ENCODE measurements at regions not wholly inside any gene's neighbourhood (a gene's known extent, or its start where the extent isn't known, plus 50 kb on each side); places are given as distances from the start of the nearest gene placed in this dataset.

DNA sequence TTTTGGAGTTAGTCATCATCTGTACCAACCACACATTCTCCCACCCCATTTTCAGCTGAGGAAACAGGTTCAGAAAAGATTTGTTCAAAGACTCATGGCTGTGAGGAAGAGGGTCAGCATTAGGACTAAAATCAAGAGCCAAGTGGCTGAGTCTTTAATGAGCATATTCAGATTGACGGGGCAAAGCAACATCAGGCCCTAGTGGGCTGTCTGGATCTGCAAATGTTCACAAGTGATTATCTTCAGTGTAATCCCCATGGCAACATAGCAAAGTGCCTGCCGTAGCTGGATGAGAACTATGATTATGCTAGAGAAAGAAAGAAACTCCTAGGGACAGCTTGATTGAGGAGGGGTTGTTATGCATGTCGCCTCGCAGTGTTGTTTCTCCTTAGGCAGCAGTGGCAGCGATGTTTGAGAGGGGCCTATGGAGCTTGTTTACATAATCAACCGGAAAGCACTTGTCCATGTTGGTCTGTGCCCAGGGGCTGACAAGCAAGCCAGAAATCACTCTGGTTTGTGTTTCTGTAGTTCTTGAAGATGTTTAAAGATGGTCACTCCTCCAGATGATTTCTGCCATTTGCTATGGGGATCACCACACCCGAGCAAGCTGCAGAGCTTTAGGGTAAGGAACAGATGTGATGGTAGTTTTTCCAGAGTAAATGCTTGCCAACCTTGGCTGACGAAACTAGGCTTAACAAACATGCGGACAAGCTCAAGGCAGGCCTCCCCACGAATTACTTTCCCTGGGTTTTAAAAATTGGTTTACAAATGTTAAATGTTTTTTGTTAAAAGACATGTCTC is 124.3 kb upstream of the MLIP start:
- Histone ChIP-seq H3K9me3 (ENCODE audit: insufficient read depth, low read length, severe bottlenecking) (no peaks in the 10 kb centered on the region), H3K36me3 (ENCODE audit: insufficient read depth, low read length) (no peaks in the 10 kb centered on the region), H4K20me1 (ENCODE audit: insufficient read depth, low read length) (no peaks in the 10 kb centered on the region), H3K27ac (ENCODE audit: low read length) (no peak overlapping the region), H2AFZ (ENCODE audit: low read depth, low read length) (no peak overlapping the region), H3K4me2 (ENCODE audit: insufficient read depth, low read length) (no peak overlapping the region), H3K4me1 (ENCODE audit: insufficient read depth, low read length) (no peaks in the 10 kb centered on the region), H3K27me3 (ENCODE audit: insufficient read depth, low read length, poor library complexity) (peaks cover 2% of the 10 kb centered on the region), H3K9ac (ENCODE audit: low read depth, low read length) (no peak overlapping the region), H3K79me2 (ENCODE audit: insufficient read depth, low read length) (no peaks in the 10 kb centered on the region), H3K4me3 (ENCODE audit: low read depth in 1 of 2, low read length in 2 of 2) (no peak overlapping the region)
- no peak for TF ChIP-seq EZH2 (IDR thresholded peaks at IDR 0.05; ENCODE audit: borderline replicate concordance, low read depth, low read length, severe bottlenecking)
- ATAC-seq (ENCODE audit: insufficient read depth, low read depth), result no peak
- no peak for DNase-seq

- no peak overlapping the region for H3K4me2 ChIP-seq (ENCODE audit: insufficient read depth, low read length)
- no peak overlapping the region for H3K4me3 ChIP-seq (ENCODE audit: low read depth in 1 of 2, low read length in 2 of 2)
- no peaks in the 10 kb centered on the region for H3K4me1 ChIP-seq (ENCODE audit: insufficient read depth, low read length)
- DNase-seq (no peak), ATAC-seq (ENCODE audit: insufficient read depth, low read depth) (no peak)
- H2AFZ ChIP-seq (ENCODE audit: low read depth, low read length), result no peak overlapping the region
- H3K9ac ChIP-seq (ENCODE audit: low read depth, low read length), result no peak overlapping the region
- H3K27me3 ChIP-seq (ENCODE audit: insufficient read depth, low read length, poor library complexity), result peaks cover 2% of the 10 kb centered on the region
- H3K9me3 ChIP-seq (ENCODE audit: insufficient read depth, low read length, severe bottlenecking), result no peaks in the 10 kb centered on the region
- no peaks in the 10 kb centered on the region for H3K79me2 ChIP-seq (ENCODE audit: insufficient read depth, low read length)
- H3K36me3 ChIP-seq (ENCODE audit: insufficient read depth, low read length), result no peaks in the 10 kb centered on the region
- no peak overlapping the region for H3K27ac ChIP-seq (ENCODE audit: low read length)
- TF ChIP-seq EZH2 (IDR thresholded peaks at IDR 0.05; ENCODE audit: borderline replicate concordance, low read depth, low read length, severe bottlenecking) (no peak), CTCF (IDR thresholded peaks at IDR 0.05; ENCODE audit: borderline replicate concordance, extremely low read depth, low read length, poor library complexity, severe bottlenecking) (no peak)
- no peaks in the 10 kb centered on the region for H4K20me1 ChIP-seq (ENCODE audit: insufficient read depth, low read length)
Measured at GRCh38 chr6:53987522-53987888, 123.7 kb upstream of the MLIP start.

DNA sequence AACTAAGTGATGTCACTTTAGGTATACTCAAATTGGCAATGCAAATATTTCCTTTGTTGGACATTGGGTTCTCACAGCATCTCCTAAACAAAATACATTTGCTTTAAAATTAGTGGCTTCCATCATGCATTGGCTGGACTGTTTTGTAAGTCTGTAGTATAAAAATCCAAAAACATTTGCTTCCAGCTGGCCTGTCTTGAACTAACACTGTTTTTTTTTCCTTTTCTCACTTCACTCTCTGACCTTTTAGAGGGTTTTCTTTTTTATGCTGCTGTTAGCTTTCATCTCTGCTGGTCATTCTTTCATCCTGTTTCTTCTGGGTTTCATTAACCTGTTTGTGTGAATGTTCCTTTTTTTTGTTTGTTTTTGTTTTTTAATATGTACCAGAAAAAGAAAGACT is 121.7 kb upstream of the MLIP start:
- no peak overlapping the region for H2AFZ ChIP-seq (ENCODE audit: low read depth, low read length)
- H3K27me3 ChIP-seq (ENCODE audit: insufficient read depth, low read length, poor library complexity), result peaks cover 6% of the 10 kb centered on the region
- no peak overlapping the region for H3K4me2 ChIP-seq (ENCODE audit: insufficient read depth, low read length)
- H3K79me2 ChIP-seq (ENCODE audit: insufficient read depth, low read length), result no peaks in the 10 kb centered on the region
- TF ChIP-seq EZH2 (IDR thresholded peaks at IDR 0.05; ENCODE audit: borderline replicate concordance, low read depth, low read length, severe bottlenecking), result no peak
- no peak for TF ChIP-seq CTCF (IDR thresholded peaks at IDR 0.05; ENCODE audit: borderline replicate concordance, extremely low read depth, low read length, poor library complexity, severe bottlenecking)
- no peak overlapping the region for H3K27ac ChIP-seq (ENCODE audit: low read length)
- H3K36me3 ChIP-seq (ENCODE audit: insufficient read depth, low read length), result no peaks in the 10 kb centered on the region
- DNase-seq, result no peak
- no peaks in the 10 kb centered on the region for H4K20me1 ChIP-seq (ENCODE audit: insufficient read depth, low read length)
- no peaks in the 10 kb centered on the region for H3K9me3 ChIP-seq (ENCODE audit: insufficient read depth, low read length, severe bottlenecking)
- H3K4me1 ChIP-seq (ENCODE audit: insufficient read depth, low read length), result no peaks in the 10 kb centered on the region
- H3K9ac ChIP-seq (ENCODE audit: low read depth, low read length), result no peak overlapping the region
- no peak overlapping the region for H3K4me3 ChIP-seq (ENCODE audit: low read depth in 1 of 2, low read length in 2 of 2)
- ATAC-seq (ENCODE audit: insufficient read depth, low read depth), result no peak

DNA sequence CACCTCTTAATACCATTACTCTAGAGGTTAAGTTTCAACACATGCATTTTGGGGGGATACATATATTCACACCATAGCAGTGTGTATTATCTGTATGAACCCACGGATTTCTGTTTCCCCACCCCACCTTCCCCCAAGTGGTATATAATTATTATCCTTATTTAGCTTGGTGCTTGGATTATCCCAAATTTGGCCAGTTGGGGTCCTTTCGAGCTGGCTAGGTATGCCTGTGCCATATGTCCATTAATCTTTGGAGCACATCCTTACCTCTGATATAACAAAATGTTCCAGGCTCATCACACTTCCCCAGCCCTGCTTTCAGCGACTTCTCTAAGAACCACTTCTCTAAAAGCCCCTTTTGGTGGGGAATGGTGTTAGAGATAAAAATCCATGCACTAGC is 118.7 kb upstream of the MLIP start:
- H3K36me3 ChIP-seq (ENCODE audit: insufficient read depth, low read length), result no peaks in the 10 kb centered on the region
- H4K20me1 ChIP-seq (ENCODE audit: insufficient read depth, low read length), result no peaks in the 10 kb centered on the region
- DNase-seq, result no peak
- no peak overlapping the region for H3K4me2 ChIP-seq (ENCODE audit: insufficient read depth, low read length)
- H3K4me3 ChIP-seq (ENCODE audit: low read depth in 1 of 2, low read length in 2 of 2), result no peak overlapping the region
- no peaks in the 10 kb centered on the region for H3K4me1 ChIP-seq (ENCODE audit: insufficient read depth, low read length)
- H3K9ac ChIP-seq (ENCODE audit: low read depth, low read length), result no peak overlapping the region
- no peak overlapping the region for H3K27ac ChIP-seq (ENCODE audit: low read length)
- TF ChIP-seq CTCF (IDR thresholded peaks at IDR 0.05; ENCODE audit: borderline replicate concordance, extremely low read depth, low read length, poor library complexity, severe bottlenecking) (no peak), EZH2 (IDR thresholded peaks at IDR 0.05; ENCODE audit: borderline replicate concordance, low read depth, low read length, severe bottlenecking) (no peak)
- no peak for ATAC-seq (ENCODE audit: insufficient read depth, low read depth)
- no peak overlapping the region for H2AFZ ChIP-seq (ENCODE audit: low read depth, low read length)
- H3K9me3 ChIP-seq (ENCODE audit: insufficient read depth, low read length, severe bottlenecking), result no peaks in the 10 kb centered on the region
- peaks cover 10% of the 10 kb centered on the region for H3K27me3 ChIP-seq (ENCODE audit: insufficient read depth, low read length, poor library complexity)
- no peaks in the 10 kb centered on the region for H3K79me2 ChIP-seq (ENCODE audit: insufficient read depth, low read length)

All from DND-41 (cell line).